ENCODE measurements at regions not wholly inside any gene's neighbourhood (a gene's known extent, or its start where the extent isn't known, plus 50 kb on each side); places are given as distances from the start of the nearest gene placed in this dataset.

- DNase-seq, result no peak
Measured at GRCh38 chr11:129324533-129325175, 51.0 kb upstream of the BARX2 start.

GRCh38 chr11:129323896-129324502, 51.6 kb upstream of the BARX2 start:
- peak; percentile 94 to 96 for DNase-seq

- no peak for DNase-seq
Measured at GRCh38 chr11:129322941-129323340, 52.7 kb upstream of the BARX2 start.

GRCh38 chr11:129321076-129321475, 54.6 kb upstream of the BARX2 start:
- DNase-seq, result peak in 1 of 2 experiments; percentile 4

- DNase-seq, result no peak
Measured at GRCh38 chr11:129320494-129320893, 55.2 kb upstream of the BARX2 start.

- DNase-seq, result no peak
Measured at GRCh38 chr11:129319751-129320150, 55.9 kb upstream of the BARX2 start.

- DNase-seq, result no peak
Measured at GRCh38 chr11:129319201-129319600, 56.4 kb upstream of the BARX2 start.

GRCh38 chr11:129317571-129317970, 58.1 kb upstream of the BARX2 start:
- DNase-seq, result peak; percentile 62 to 76

GRCh38 chr11:129316781-129317180, 58.9 kb upstream of the BARX2 start:
- DNase-seq, result no peak

- DNase-seq, result no peak
Measured at GRCh38 chr11:129315781-129316579, 59.7 kb upstream of the BARX2 start.

GRCh38 chr11:129314371-129314770, 61.3 kb upstream of the BARX2 start:
- DNase-seq, result peak; percentile 80 to 85

GRCh38 chr11:129313541-129314297, 61.9 kb upstream of the BARX2 start:
- no peak for DNase-seq

GRCh38 chr11:129312730-129313503, 62.7 kb upstream of the BARX2 start:
- DNase-seq, result no peak

GRCh38 chr11:129308241-129308865, 67.3 kb upstream of the BARX2 start:
- no peak for DNase-seq

GRCh38 chr11:129307162-129307561, 68.5 kb upstream of the BARX2 start:
- DNase-seq, result no peak

GRCh38 chr11:129302386-129303101, 73.1 kb upstream of the BARX2 start:
- no peak for DNase-seq

GRCh38 chr11:129300099-129300498, 75.5 kb upstream of the BARX2 start:
- no peak for DNase-seq

GRCh38 chr11:129298988-129299387, 76.7 kb upstream of the BARX2 start:
- no peak for DNase-seq

- no peak for DNase-seq
Measured at GRCh38 chr11:129295746-129296145, 79.9 kb upstream of the BARX2 start.

GRCh38 chr11:129292771-129293170, 82.9 kb upstream of the BARX2 start:
- no peak for DNase-seq

- no peak for DNase-seq
Measured at GRCh38 chr11:129292092-129292491, 83.6 kb upstream of the BARX2 start.

Measured in Kasumi-1 (cell line).